NB4 (cell line): ENCODE measurements at regions not wholly inside any gene's neighbourhood (a gene's known extent, or its start where the extent isn't known, plus 50 kb on each side); places are given as distances from the start of the nearest gene placed in this dataset.

Experiments
- POLR2A ChIP-seq: IDR thresholded peaks from 2 replicates; pipeline ENCODE4 v1.6.1; 2011; ENCODE audit warnings: mild to moderate bottlenecking; ENCODE audit not compliant: insufficient read length; ENCODE audit errors: extremely low read depth
- TF ChIP-seq, protein P1 (sequence below): IDR thresholded peaks from one replicate; pipeline ENCODE4 v1.5.1; 2012; ENCODE audit warnings: low read depth, low read length

DNA sequence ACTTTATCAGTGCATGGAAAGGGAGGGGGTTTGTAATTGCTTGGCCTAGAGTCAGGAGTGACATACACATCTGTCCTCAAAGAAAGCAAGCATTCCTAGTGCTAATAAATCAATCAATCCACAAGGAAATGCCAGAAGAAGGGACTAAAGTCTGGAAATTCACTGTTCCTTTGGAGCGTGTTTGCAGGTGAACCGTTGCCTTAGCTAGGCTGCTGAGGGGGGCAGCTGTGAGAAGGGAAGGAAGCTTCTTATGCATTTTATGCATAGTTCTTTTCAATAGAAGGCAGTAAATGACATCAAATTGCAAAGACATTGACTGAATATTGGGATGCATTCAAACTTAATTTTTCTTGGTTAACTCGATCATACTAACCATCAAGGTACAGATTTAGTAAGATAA lies 1092.5 kb upstream of the SEMA6A start:
- TF ChIP-seq POLR2A, result no peak
- TF ChIP-seq, protein P1, sequence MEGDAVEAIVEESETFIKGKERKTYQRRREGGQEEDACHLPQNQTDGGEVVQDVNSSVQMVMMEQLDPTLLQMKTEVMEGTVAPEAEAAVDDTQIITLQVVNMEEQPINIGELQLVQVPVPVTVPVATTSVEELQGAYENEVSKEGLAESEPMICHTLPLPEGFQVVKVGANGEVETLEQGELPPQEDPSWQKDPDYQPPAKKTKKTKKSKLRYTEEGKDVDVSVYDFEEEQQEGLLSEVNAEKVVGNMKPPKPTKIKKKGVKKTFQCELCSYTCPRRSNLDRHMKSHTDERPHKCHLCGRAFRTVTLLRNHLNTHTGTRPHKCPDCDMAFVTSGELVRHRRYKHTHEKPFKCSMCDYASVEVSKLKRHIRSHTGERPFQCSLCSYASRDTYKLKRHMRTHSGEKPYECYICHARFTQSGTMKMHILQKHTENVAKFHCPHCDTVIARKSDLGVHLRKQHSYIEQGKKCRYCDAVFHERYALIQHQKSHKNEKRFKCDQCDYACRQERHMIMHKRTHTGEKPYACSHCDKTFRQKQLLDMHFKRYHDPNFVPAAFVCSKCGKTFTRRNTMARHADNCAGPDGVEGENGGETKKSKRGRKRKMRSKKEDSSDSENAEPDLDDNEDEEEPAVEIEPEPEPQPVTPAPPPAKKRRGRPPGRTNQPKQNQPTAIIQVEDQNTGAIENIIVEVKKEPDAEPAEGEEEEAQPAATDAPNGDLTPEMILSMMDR, result no peak
